H1 (cell line): ENCODE measurements at regions not wholly inside any gene's neighbourhood (a gene's known extent, or its start where the extent isn't known, plus 50 kb on each side); places are given as distances from the start of the nearest gene placed in this dataset.

Experiments
- CTCF ChIA-PET: fragments of 300-600 bp; sonication (Branson Sonifier 250); formaldehyde crosslinking; loops from one replicate; lab custom pipeline; 2021; ENCODE audit not compliant: partially characterized antibody; lab: Charles Lee
- POLR2A ChIA-PET: fragments of 300-600 bp; sonication (Branson Sonifier 250); formaldehyde crosslinking; loops from one replicate; lab custom pipeline; 2021; ENCODE audit warnings: inconsistent platforms; ENCODE audit not compliant: partially characterized antibody; lab: Charles Lee
- DNase-seq, 2 experiments: peaks; one replicate each; pipeline versions ENCODE4 v3.0.0 to v3.0.0-alpha.2; 2010 to 2022; ENCODE audit warnings: low spot score in 2 of 2, low read depth in 1 of 2, mixed read lengths in 1 of 2
- FAIRE-seq: peaks from 2 replicates; lab custom pipeline; 2011; peaks lifted over from hg19 to GRCh38; lab: Jason Lieb, UNC
- H2AFZ ChIP-seq: 2 replicates; pipeline ENCODE4 v1.8.1; 2012; ENCODE audit warnings: low read length, inconsistent platforms
- H2AK5ac ChIP-seq: 2 replicates; pipeline ENCODE4 v1.6.1; 2013; ENCODE audit warnings: low read depth, low read length
- H2BK120ac ChIP-seq: replicated peaks from 2 replicates; pipeline ENCODE3; 2013; ENCODE audit warnings: low read depth, low read length, inconsistent platforms
- H2BK12ac ChIP-seq: 2 replicates; pipeline ENCODE4 v1.6.1; 2013; ENCODE audit warnings: low read depth, low read length
- H2BK15ac ChIP-seq: 2 replicates; pipeline ENCODE4 v1.6.1; 2013; ENCODE audit warnings: low read length
- H2BK20ac ChIP-seq: 2 replicates; pipeline ENCODE4 v1.6.1; 2013; ENCODE audit warnings: low read length
- H2BK5ac ChIP-seq: 2 replicates; pipeline ENCODE4 v1.6.1; 2013; ENCODE audit warnings: low read depth, low read length
- H3K14ac ChIP-seq: 2 replicates; pipeline ENCODE4 v1.6.1; 2013; ENCODE audit warnings: inconsistent platforms; ENCODE audit not compliant: insufficient read length
- H3K18ac ChIP-seq: 2 replicates; pipeline ENCODE4 v1.6.1; 2013; ENCODE audit warnings: low read length; ENCODE audit errors: extremely low read depth
- H3K23ac ChIP-seq: 2 replicates; pipeline ENCODE4 v1.6.1; 2013; ENCODE audit warnings: inconsistent platforms; ENCODE audit not compliant: insufficient read length
- H3K23me2 ChIP-seq: 2 replicates; pipeline ENCODE4 v1.6.1; 2013; ENCODE audit warnings: low read depth, low read length
- H3K27ac ChIP-seq: 2 replicates; pipeline ENCODE4 v1.6.1; 2011; ENCODE audit warnings: low read depth, low read length, inconsistent platforms
- H3K27me3 ChIP-seq, 4 experiments: replicated peaks in 1 of 4; 1 replicate in 1 of 4; 2 replicates in 3 of 4; pipeline versions ENCODE4 v1.6.1 to v1.8.1; 2011 to 2013; ENCODE audit warnings: low read length in 3 of 4, mild to moderate bottlenecking in 3 of 4, inconsistent platforms in 2 of 4, mixed read lengths in 2 of 4, moderate library complexity in 1 of 4; ENCODE audit not compliant: control insufficient read depth in 3 of 4, insufficient read depth in 3 of 4; ENCODE audit errors: extremely low read depth in 1 of 4
- H3K36me3 ChIP-seq, 4 experiments: 2 replicates each; pipeline versions ENCODE4 v1.6.1 to v1.8.1; 2011 to 2013; ENCODE audit warnings: mild to moderate bottlenecking in 4 of 4, low read length in 3 of 4, moderate library complexity in 2 of 4, control low read depth in 1 of 4, inconsistent platforms in 1 of 4; ENCODE audit not compliant: insufficient read depth in 4 of 4, control insufficient read depth in 2 of 4
- H3K4ac ChIP-seq: replicated peaks from 2 replicates; pipeline ENCODE3; 2013; ENCODE audit warnings: low read length, low read depth, mixed read lengths, inconsistent platforms; ENCODE audit not compliant: insufficient read length
- H3K4me1 ChIP-seq, 4 experiments: replicated peaks in 1 of 4; 1 replicate in 1 of 4; 2 replicates in 3 of 4; pipeline versions ENCODE4 v1.6.1 to v1.8.1; 2011 to 2013; ENCODE audit warnings: low read length in 3 of 4, inconsistent platforms in 2 of 4, mixed read lengths in 1 of 4; ENCODE audit not compliant: insufficient read depth in 4 of 4, control insufficient read depth in 3 of 4
- H3K4me2 ChIP-seq, 2 experiments: 2 replicates each; pipeline versions ENCODE4 v1.6.1 to v1.8.1; 2011 to 2013; ENCODE audit warnings: low read depth in 2 of 2, low read length in 2 of 2, control low read depth in 1 of 2, inconsistent platforms in 1 of 2, mild to moderate bottlenecking in 1 of 2; ENCODE audit not compliant: insufficient read depth in 1 of 2
- H3K4me3 ChIP-seq, 4 experiments: fragments of 200-600, 300-600 bp in 1 of 4; sonication (generic), shearing (Covaris generic), sonication (Bioruptor Twin) in 1 of 4; 2 replicates each; pipeline versions ENCODE4 v1.5.1 to v1.8.1; 2011 to 2016; ENCODE audit warnings: low read length in 4 of 4, low read depth in 3 of 4, control low read depth in 2 of 4, inconsistent platforms in 2 of 4, mild to moderate bottlenecking in 2 of 4, mixed read lengths in 1 of 4, moderate library complexity in 1 of 4; ENCODE audit not compliant: insufficient read depth in 2 of 4; ENCODE audit errors: extremely low read depth in 1 of 4
- H3K56ac ChIP-seq: replicated peaks from 2 replicates; pipeline ENCODE3; 2013; ENCODE audit warnings: low read depth, mild to moderate bottlenecking, mixed read lengths, low read length, inconsistent platforms; ENCODE audit not compliant: insufficient read length
- H3K79me1 ChIP-seq: 2 replicates; pipeline ENCODE4 v1.6.1; 2013; ENCODE audit warnings: low read depth, low read length, control low read depth
- H3K79me2 ChIP-seq, 2 experiments: 2 replicates each; pipeline versions ENCODE4 v1.6.1 to v1.8.1; 2012 to 2013; ENCODE audit warnings: low read length in 2 of 2, mild to moderate bottlenecking in 2 of 2, inconsistent platforms in 1 of 2; ENCODE audit not compliant: insufficient read depth in 2 of 2, control insufficient read depth in 1 of 2
- H3K9ac ChIP-seq, 4 experiments: replicated peaks in 1 of 4; 1 replicate in 1 of 4; 2 replicates in 3 of 4; pipeline versions ENCODE4 v1.6.1 to v1.8.1; 2011 to 2013; ENCODE audit warnings: low read depth in 3 of 4, low read length in 3 of 4, control low read depth in 2 of 4, mild to moderate bottlenecking in 2 of 4, moderate library complexity in 2 of 4, inconsistent platforms in 1 of 4; ENCODE audit errors: extremely low read depth in 1 of 4
- H3K9me3 ChIP-seq, 2 experiments: 2 replicates each; pipeline versions ENCODE4 v1.6.1 to v1.8.1; 2012 to 2013; ENCODE audit warnings: mild to moderate bottlenecking in 2 of 2, moderate library complexity in 2 of 2, control low read depth in 1 of 2, inconsistent platforms in 1 of 2, low read depth in 1 of 2, low read length in 1 of 2, mixed read lengths in 1 of 2; ENCODE audit not compliant: insufficient read depth in 2 of 2
- H4K20me1 ChIP-seq, 2 experiments: replicated peaks in 1 of 2; 2 replicates each; pipeline versions ENCODE3 to v1.8.1; 2011 to 2013; ENCODE audit warnings: inconsistent platforms in 2 of 2, low read length in 2 of 2, mild to moderate bottlenecking in 1 of 2; ENCODE audit not compliant: insufficient read depth in 2 of 2, control insufficient read depth in 1 of 2
- H4K5ac ChIP-seq: 2 replicates; pipeline ENCODE4 v1.6.1; 2013; ENCODE audit warnings: low read length, low read depth, mixed read lengths, inconsistent platforms; ENCODE audit not compliant: insufficient read length
- H4K8ac ChIP-seq: 2 replicates; pipeline ENCODE4 v1.8.0; 2013; ENCODE audit warnings: mild to moderate bottlenecking, moderate library complexity, low read length, inconsistent platforms; ENCODE audit not compliant: insufficient read depth; ENCODE audit errors: extremely low read depth
- H4K91ac ChIP-seq: replicated peaks from 2 replicates; pipeline ENCODE3; 2013; ENCODE audit warnings: low read length, mixed read lengths, inconsistent platforms; ENCODE audit not compliant: insufficient read length
- ASH2L ChIP-seq: fragments of 200-600, 300-600 bp; sonication (generic); IDR thresholded peaks from one replicate; pipeline ENCODE4 v1.7.1; 2017; ENCODE audit warnings: low read length
- CBX8 ChIP-seq: fragments of 300-800, 300-1000 bp; sonication (generic); IDR thresholded peaks from 2 replicates; pipeline ENCODE4 v1.7.1; 2016; ENCODE audit warnings: low read depth, low read length, borderline replicate concordance
- CREB1 ChIP-seq: IDR thresholded peaks from 2 replicates; pipeline ENCODE4 v1.6.1; 2012; ENCODE audit warnings: inconsistent platforms
- FOSL1 ChIP-seq: IDR thresholded peaks from 2 replicates; pipeline ENCODE4 v1.6.1; 2011; ENCODE audit warnings: mild to moderate bottlenecking, low read depth, low read length, moderate library complexity; ENCODE audit not compliant: insufficient read depth
- JUN ChIP-seq: IDR thresholded peaks from 2 replicates; pipeline ENCODE4 v1.6.1; 2011; ENCODE audit warnings: low read depth, mild to moderate bottlenecking, improper control_type of control experiment, low read length
- KDM1A ChIP-seq: fragments of 200-600, 300-600 bp; sonication (generic); IDR thresholded peaks from 2 replicates; pipeline ENCODE4 v1.7.1; 2016; ENCODE audit warnings: mild to moderate bottlenecking, low read length, borderline replicate concordance
- POU5F1 ChIP-seq: IDR thresholded peaks from 2 replicates; pipeline ENCODE4 v1.6.1; 2011; ENCODE audit warnings: low read depth, mild to moderate bottlenecking, low read length, moderate library complexity
- RFX5 ChIP-seq: IDR thresholded peaks from 2 replicates; pipeline ENCODE4 v1.6.1; 2011; ENCODE audit warnings: low read depth, low read length, improper control_type of control experiment, borderline replicate concordance
- SAP30 ChIP-seq: fragments of 300-600 bp; sonication (generic); IDR thresholded peaks from 2 replicates; pipeline ENCODE4 v1.7.1; 2012; ENCODE audit warnings: low read length, moderate library complexity, mild to moderate bottlenecking, inconsistent platforms; ENCODE audit not compliant: insufficient read depth, insufficient replicate concordance
- SP4 ChIP-seq: IDR thresholded peaks from 2 replicates; pipeline ENCODE4 v1.6.1; 2012; ENCODE audit warnings: low read length, inconsistent platforms
- TEAD4 ChIP-seq: IDR thresholded peaks from 2 replicates; pipeline ENCODE4 v1.6.1; 2012; ENCODE audit warnings: low read depth, low read length, inconsistent platforms, mixed read lengths
- WGBS, 2 experiments: shearing (Covaris generic) in 1 of 2; methylation state at CpG; one replicate each; pipeline versions ENCODE4 v1.1.6 to v1.1.7; 2013 to 2015; ENCODE audit warnings: low lambda C conversion rate in 2 of 2, mixed read lengths in 2 of 2, inconsistent platforms in 1 of 2, low coverage in 1 of 2, missing lambda C conversion rate in 1 of 2; ENCODE audit not compliant: insufficient replicate concordance in 2 of 2, insufficient coverage in 1 of 2, insufficient read length in 1 of 2; ENCODE audit errors: extremely low coverage in 1 of 2, missing lambda C conversion rate in 1 of 2; 5-methylcytosine and 5-hydroxymethylcytosine counted together
- TF ChIP-seq, protein P1 (sequence below): IDR thresholded peaks from 2 replicates; pipeline ENCODE4 v1.6.1; 2012; ENCODE audit warnings: low read length, inconsistent platforms
- TF ChIP-seq, protein P2 (sequence below): IDR thresholded peaks from 2 replicates; pipeline ENCODE4 v1.6.1; 2011; ENCODE audit warnings: low read length, improper control_type of control experiment

DNA sequence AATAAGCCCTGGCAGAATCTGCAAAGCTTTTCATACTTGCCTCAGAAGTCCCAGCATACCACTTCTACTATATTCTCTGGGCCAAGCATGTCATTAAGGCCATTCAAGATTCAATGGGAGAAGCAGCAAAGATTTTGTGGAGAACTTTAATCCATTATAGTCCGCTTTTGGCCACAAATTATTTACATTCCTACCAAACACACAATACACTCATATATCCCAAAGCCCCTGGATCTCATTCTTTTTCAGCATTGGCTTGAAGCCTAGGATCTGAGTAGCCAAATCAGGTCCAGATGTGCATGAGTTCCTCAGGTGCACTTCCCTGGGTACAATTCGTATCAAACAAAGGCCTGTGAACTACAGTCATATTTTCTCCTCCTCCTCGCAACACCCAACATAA, 203.4 kb downstream of the NDFIP2 start:
- no peaks in the 10 kb centered on the region for H4K20me1 ChIP-seq
- H2AK5ac ChIP-seq: no peak overlapping the region
- no peak overlapping the region for H3K27ac ChIP-seq
- POLR2A ChIA-PET: no interaction called here
- H3K18ac ChIP-seq: no peak overlapping the region
- H3K56ac ChIP-seq: no peak overlapping the region
- no peak overlapping the region for H2BK15ac ChIP-seq
- no peaks in the 10 kb centered on the region for H3K27me3 ChIP-seq
- no peak overlapping the region for H2BK5ac ChIP-seq
- H2BK20ac ChIP-seq: no peak overlapping the region
- no peak overlapping the region for H2BK120ac ChIP-seq
- CTCF ChIA-PET: interaction anchor here (0.6 kb wide), 1 partner anchor 785 kb away, joined by 3 read pairs; no protein-coding TSS in a partner anchor
- H3K4ac ChIP-seq: no peak overlapping the region
- no peak overlapping the region for H3K4me3 ChIP-seq
- no peaks in the 10 kb centered on the region for H3K23me2 ChIP-seq
- H2BK12ac ChIP-seq: no peak overlapping the region
- H2AFZ ChIP-seq: no peak overlapping the region
- H3K23ac ChIP-seq: no peak overlapping the region
- H3K79me2 ChIP-seq: no peaks in the 10 kb centered on the region
- no peak overlapping the region for H3K9ac ChIP-seq
- H3K14ac ChIP-seq: no peak overlapping the region
- no peak overlapping the region for H4K8ac ChIP-seq
- H4K5ac ChIP-seq: no peak overlapping the region
- FAIRE-seq (no peak), DNase-seq (no peak)
- H3K4me2 ChIP-seq: no peak overlapping the region
- no peaks in the 10 kb centered on the region for H3K79me1 ChIP-seq
- H3K9me3 ChIP-seq: no peaks in the 10 kb centered on the region
- H3K4me1 ChIP-seq: no peaks in the 10 kb centered on the region
- 97% methylated on average over 3 of the region's 3 CpGs; no CpG with 5 or more reads in 1 of the 2 experiments for WGBS, 2 experiments
- no peak overlapping the region for H4K91ac ChIP-seq
- no peaks in the 10 kb centered on the region for H3K36me3 ChIP-seq
- no peak for TF ChIP-seq TEAD4
- TF ChIP-seq JUN: no peak
- TF ChIP-seq SP4: no peak
- no peak for TF ChIP-seq CBX8
- TF ChIP-seq RFX5: no peak
- no peak for TF ChIP-seq POU5F1
- TF ChIP-seq, protein P1, sequence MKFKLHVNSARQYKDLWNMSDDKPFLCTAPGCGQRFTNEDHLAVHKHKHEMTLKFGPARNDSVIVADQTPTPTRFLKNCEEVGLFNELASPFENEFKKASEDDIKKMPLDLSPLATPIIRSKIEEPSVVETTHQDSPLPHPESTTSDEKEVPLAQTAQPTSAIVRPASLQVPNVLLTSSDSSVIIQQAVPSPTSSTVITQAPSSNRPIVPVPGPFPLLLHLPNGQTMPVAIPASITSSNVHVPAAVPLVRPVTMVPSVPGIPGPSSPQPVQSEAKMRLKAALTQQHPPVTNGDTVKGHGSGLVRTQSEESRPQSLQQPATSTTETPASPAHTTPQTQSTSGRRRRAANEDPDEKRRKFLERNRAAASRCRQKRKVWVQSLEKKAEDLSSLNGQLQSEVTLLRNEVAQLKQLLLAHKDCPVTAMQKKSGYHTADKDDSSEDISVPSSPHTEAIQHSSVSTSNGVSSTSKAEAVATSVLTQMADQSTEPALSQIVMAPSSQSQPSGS: no peak
- no peak for TF ChIP-seq ASH2L
- no peak for TF ChIP-seq CREB1
- no peak for TF ChIP-seq FOSL1
- TF ChIP-seq, protein P2, sequence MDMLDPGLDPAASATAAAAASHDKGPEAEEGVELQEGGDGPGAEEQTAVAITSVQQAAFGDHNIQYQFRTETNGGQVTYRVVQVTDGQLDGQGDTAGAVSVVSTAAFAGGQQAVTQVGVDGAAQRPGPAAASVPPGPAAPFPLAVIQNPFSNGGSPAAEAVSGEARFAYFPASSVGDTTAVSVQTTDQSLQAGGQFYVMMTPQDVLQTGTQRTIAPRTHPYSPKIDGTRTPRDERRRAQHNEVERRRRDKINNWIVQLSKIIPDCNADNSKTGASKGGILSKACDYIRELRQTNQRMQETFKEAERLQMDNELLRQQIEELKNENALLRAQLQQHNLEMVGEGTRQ: no peak
- TF ChIP-seq SAP30: no peak
- TF ChIP-seq KDM1A: no peak
